Activated CD4-positive, alpha-beta memory T cell treated with anti-CD3 and anti-CD28 coated beads, Interleukin-2, amount 10 ng/mL, durations not matched to agents 7 days and 5 days (primary cell): ENCODE measurements at regions not wholly inside any gene's neighbourhood (a gene's known extent, or its start where the extent isn't known, plus 50 kb on each side); places are given as distances from the start of the nearest gene placed in this dataset.

Source experiments
- CTCF ChIA-PET: fragments of 350-600 bp; sonication (Branson Sonifier 250); formaldehyde crosslinking; loops from one replicate; lab custom pipeline; 2021; ENCODE audit warnings: antibody characterized with exemption, inconsistent platforms; lab: Charles Lee
- POLR2A ChIA-PET: fragments of 350-600 bp; sonication (Branson Sonifier 250); formaldehyde crosslinking; loops from one replicate; lab custom pipeline; 2021; ENCODE audit warnings: antibody characterized with exemption; lab: Charles Lee
- DNase-seq: peaks from one replicate; pipeline ENCODE4 v3.0.0-alpha.2; 2020
- H3K27ac Mint-ChIP-seq: one replicate; pipeline ENCODE4 v1.8.0; 2021; ENCODE audit warnings: mild to moderate bottlenecking, mixed read lengths
- H3K27me3 Mint-ChIP-seq: one replicate; pipeline ENCODE4 v1.8.0; 2021; ENCODE audit warnings: mixed read lengths
- H3K36me3 Mint-ChIP-seq: one replicate; pipeline ENCODE4 v1.8.0; 2021; ENCODE audit warnings: low read depth, mixed read lengths
- H3K4me1 Mint-ChIP-seq: one replicate; pipeline ENCODE4 v1.8.0; 2021; ENCODE audit warnings: mixed read lengths
- H3K4me3 Mint-ChIP-seq: one replicate; pipeline ENCODE4 v1.8.0; 2021; ENCODE audit warnings: mild to moderate bottlenecking, mixed read lengths
- H3K9me3 Mint-ChIP-seq: one replicate; pipeline ENCODE4 v1.8.0; 2021; ENCODE audit warnings: mixed read lengths

- CTCF ChIA-PET = no interaction called here
- H3K36me3 Mint-ChIP-seq = no peaks in the 10 kb centered on the region
These were observed 197.8 kb downstream of the PAX3 start for GRCh38 chr2:222100704-222101699.

GRCh38 chr2:222088561-222088960 lies 210.2 kb downstream of the PAX3 start:
- CTCF ChIA-PET = no interaction called here
- Mint-ChIP-seq H3K27ac (no peak overlapping the region), H3K36me3 (no peaks in the 10 kb centered on the region), H3K4me3 (no peak overlapping the region), H3K4me1 (no peaks in the 10 kb centered on the region), H3K27me3 (no peaks in the 10 kb centered on the region), H3K9me3 (no peaks in the 10 kb centered on the region)
- DNase-seq = no peak
- POLR2A ChIA-PET = no interaction called here

More at GRCh38 chr2:222100704-222101699, 197.8 kb downstream of the PAX3 start:
- H3K27me3 Mint-ChIP-seq = no peaks in the 10 kb centered on the region
- POLR2A ChIA-PET = no interaction called here
- no peaks in the 10 kb centered on the region for H3K9me3 Mint-ChIP-seq
- no peak overlapping the region for H3K27ac Mint-ChIP-seq
- DNase-seq = no peak
- no peak overlapping the region for H3K4me3 Mint-ChIP-seq
- no peaks in the 10 kb centered on the region for H3K4me1 Mint-ChIP-seq

- Mint-ChIP-seq H3K4me1 (no peaks in the 10 kb centered on the region), H3K36me3 (no peaks in the 10 kb centered on the region), H3K27me3 (no peaks in the 10 kb centered on the region), H3K9me3 (no peaks in the 10 kb centered on the region), H3K27ac (no peak overlapping the region), H3K4me3 (no peak overlapping the region)
- no peak for DNase-seq
- ChIA-PET CTCF (no interaction called here), POLR2A (no interaction called here)
These were observed 210.8 kb downstream of the PAX3 start for GRCh38 chr2:222087998-222088397.

GRCh38 chr2:222082201-222082600 lies 216.6 kb downstream of the PAX3 start:
- H3K27me3 Mint-ChIP-seq = no peaks in the 10 kb centered on the region
- ChIA-PET CTCF (no interaction called here), POLR2A (no interaction called here)
- no peaks in the 10 kb centered on the region for H3K9me3 Mint-ChIP-seq
- H3K36me3 Mint-ChIP-seq = no peaks in the 10 kb centered on the region
- no peak overlapping the region for H3K4me3 Mint-ChIP-seq
- no peaks in the 10 kb centered on the region for H3K4me1 Mint-ChIP-seq
- H3K27ac Mint-ChIP-seq = no peak overlapping the region
- no peak for DNase-seq

GRCh38 chr2:222080141-222080540 lies 218.7 kb downstream of the PAX3 start:
- CTCF ChIA-PET = no interaction called here
- no peak for DNase-seq
- POLR2A ChIA-PET = no interaction called here
- no peaks in the 10 kb centered on the region for H3K27me3 Mint-ChIP-seq
- H3K4me3 Mint-ChIP-seq = no peak overlapping the region
- H3K9me3 Mint-ChIP-seq = no peaks in the 10 kb centered on the region
- H3K36me3 Mint-ChIP-seq = no peaks in the 10 kb centered on the region
- H3K27ac Mint-ChIP-seq = no peak overlapping the region
- H3K4me1 Mint-ChIP-seq = no peaks in the 10 kb centered on the region

- Mint-ChIP-seq H3K9me3 (no peaks in the 10 kb centered on the region), H3K27me3 (no peaks in the 10 kb centered on the region), H3K4me1 (no peaks in the 10 kb centered on the region), H3K4me3 (no peak overlapping the region), H3K36me3 (no peaks in the 10 kb centered on the region), H3K27ac (no peak overlapping the region)
- POLR2A ChIA-PET = no interaction called here
- DNase-seq = no peak
- CTCF ChIA-PET = interaction anchor here (0.8 to 0.9 kb wide), 2 partner anchors 19 to 21 kb away, joined by 3 read pairs; no protein-coding TSS in a partner anchor
These were observed 221.7 kb downstream of the PAX3 start for GRCh38 chr2:222076973-222077690.

- Mint-ChIP-seq H3K27me3 (no peaks in the 10 kb centered on the region), H3K4me1 (no peaks in the 10 kb centered on the region)
- CTCF ChIA-PET = no interaction called here
These were observed 224.1 kb downstream of the PAX3 start for GRCh38 chr2:222074674-222075073.

GRCh38 chr2:222071911-222072310 lies 226.9 kb downstream of the PAX3 start:
- peaks cover 3% of the 10 kb centered on the region for H3K27me3 Mint-ChIP-seq
- CTCF ChIA-PET = no interaction called here
- no peak for DNase-seq
- no peaks in the 10 kb centered on the region for H3K4me1 Mint-ChIP-seq
- POLR2A ChIA-PET = no interaction called here
- no peak overlapping the region for H3K4me3 Mint-ChIP-seq
- H3K9me3 Mint-ChIP-seq = no peaks in the 10 kb centered on the region
- H3K36me3 Mint-ChIP-seq = no peaks in the 10 kb centered on the region
- no peak overlapping the region for H3K27ac Mint-ChIP-seq

More at GRCh38 chr2:222074674-222075073, 224.1 kb downstream of the PAX3 start:
- H3K4me3 Mint-ChIP-seq = no peak overlapping the region
- no peak overlapping the region for H3K27ac Mint-ChIP-seq
- no peaks in the 10 kb centered on the region for H3K9me3 Mint-ChIP-seq
- no peaks in the 10 kb centered on the region for H3K36me3 Mint-ChIP-seq
- POLR2A ChIA-PET = no interaction called here
- DNase-seq = no peak

GRCh38 chr2:222064286-222064685 lies 234.5 kb downstream of the PAX3 start:
- Mint-ChIP-seq H3K27ac (no peak overlapping the region), H3K27me3 (peaks cover 17% of the 10 kb centered on the region), H3K9me3 (no peaks in the 10 kb centered on the region), H3K4me1 (no peaks in the 10 kb centered on the region), H3K4me3 (no peak overlapping the region), H3K36me3 (no peaks in the 10 kb centered on the region)
- POLR2A ChIA-PET = no interaction called here
- CTCF ChIA-PET = no interaction called here
- DNase-seq = no peak

- no peak for DNase-seq
- POLR2A ChIA-PET = no interaction called here
- Mint-ChIP-seq H3K4me1 (no peaks in the 10 kb centered on the region), H3K4me3 (no peak overlapping the region), H3K9me3 (no peaks in the 10 kb centered on the region), H3K27ac (no peak overlapping the region), H3K27me3 (peaks cover 28% of the 10 kb centered on the region), H3K36me3 (no peaks in the 10 kb centered on the region)
- CTCF ChIA-PET = interaction anchor here (1.2 to 1.5 kb wide), 2 partner anchors 10 to 18 kb away, joined by 3 read pairs; no protein-coding TSS in a partner anchor
These were observed 239.9 kb downstream of the PAX3 start for GRCh38 chr2:222058819-222059445.

- ChIA-PET CTCF (interaction anchor here (1.2 kb wide), 1 partner anchor 20 kb away, joined by 3 read pairs; no protein-coding TSS in a partner anchor), POLR2A (no interaction called here)
- Mint-ChIP-seq H3K4me3 (no peak overlapping the region), H3K9me3 (no peaks in the 10 kb centered on the region), H3K27me3 (peaks cover 33% of the 10 kb centered on the region), H3K36me3 (no peaks in the 10 kb centered on the region), H3K27ac (no peak overlapping the region), H3K4me1 (no peaks in the 10 kb centered on the region)
- no peak for DNase-seq
These were observed 241.3 kb downstream of the PAX3 start for GRCh38 chr2:222057347-222058073.

- no peak for DNase-seq
- Mint-ChIP-seq H3K27me3 (peaks cover 22% of the 10 kb centered on the region), H3K36me3 (no peaks in the 10 kb centered on the region), H3K27ac (no peak overlapping the region), H3K4me1 (no peaks in the 10 kb centered on the region), H3K4me3 (no peak overlapping the region), H3K9me3 (no peaks in the 10 kb centered on the region)
- POLR2A ChIA-PET = no interaction called here
- CTCF ChIA-PET = interaction anchor here (1.2 kb wide), 1 partner anchor 22 kb away, joined by 3 read pairs; no protein-coding TSS in a partner anchor
These were observed 243.5 kb downstream of the PAX3 start for GRCh38 chr2:222055328-222055727.
